ENCODE measurements at regions not wholly inside any gene's neighbourhood (a gene's known extent, or its start where the extent isn't known, plus 50 kb on each side); places are given as distances from the start of the nearest gene placed in this dataset.
A peak's percentile ranks its signal among the peaks of the same experiment; 100 is the strongest.

GRCh38 chr3:177743173-177743890 lies 546.0 kb upstream of the TBL1XR1 start:
- H3K4me1 ChIP-seq: peaks cover 54% of the 10 kb centered on the region
- no peak overlapping the region for H3K4me2 ChIP-seq (ENCODE audit: low read length)
- TF ChIP-seq CTCF (IDR thresholded peaks at IDR 0.05): no peak
- peaks cover 8% of the 10 kb centered on the region for H3K79me2 ChIP-seq
- H3K36me3 ChIP-seq (ENCODE audit: control insufficient read depth, insufficient read depth, low read length): no peaks in the 10 kb centered on the region
- H3K9ac ChIP-seq: no peak overlapping the region
- H3K27me3 ChIP-seq (ENCODE audit: control insufficient read depth, insufficient read depth, low read length): no peaks in the 10 kb centered on the region
- no peak overlapping the region for H2AFZ ChIP-seq
- no peak overlapping the region for H3K4me3 ChIP-seq (ENCODE audit: low read depth, low read length)
- no peaks in the 10 kb centered on the region for H3K9me3 ChIP-seq (ENCODE audit: control insufficient read depth, low read length)
- peak overlapping the region; percentile 84 for H3K27ac ChIP-seq

- H3K36me3 ChIP-seq (ENCODE audit: control insufficient read depth, insufficient read depth, low read length): no peaks in the 10 kb centered on the region
- no peaks in the 10 kb centered on the region for H3K27me3 ChIP-seq (ENCODE audit: control insufficient read depth, insufficient read depth, low read length)
- no peak overlapping the region for H3K4me3 ChIP-seq (ENCODE audit: low read depth, low read length)
- H3K27ac ChIP-seq: peak overlapping the region; percentile 84
- no peak for TF ChIP-seq CTCF (IDR thresholded peaks at IDR 0.05)
- H3K9me3 ChIP-seq (ENCODE audit: control insufficient read depth, low read length): no peaks in the 10 kb centered on the region
- H3K4me1 ChIP-seq: peaks cover 61% of the 10 kb centered on the region
- no peak overlapping the region for H2AFZ ChIP-seq
- peaks cover 16% of the 10 kb centered on the region for H3K79me2 ChIP-seq
- no peak overlapping the region for H3K9ac ChIP-seq
- H3K4me2 ChIP-seq (ENCODE audit: low read length): no peak overlapping the region
Observed at GRCh38 chr3:177744873-177745606, 547.8 kb upstream of the TBL1XR1 start.

- H3K27me3 ChIP-seq (ENCODE audit: control insufficient read depth, insufficient read depth, low read length): no peaks in the 10 kb centered on the region
- TF ChIP-seq CTCF (IDR thresholded peaks at IDR 0.05): no peak
- no peak overlapping the region for H3K9ac ChIP-seq
- no peak overlapping the region for H2AFZ ChIP-seq
- H3K9me3 ChIP-seq (ENCODE audit: control insufficient read depth, low read length): no peaks in the 10 kb centered on the region
- H3K27ac ChIP-seq: peak overlapping the region; percentile 84
- no peaks in the 10 kb centered on the region for H3K36me3 ChIP-seq (ENCODE audit: control insufficient read depth, insufficient read depth, low read length)
- no peak overlapping the region for H3K4me2 ChIP-seq (ENCODE audit: low read length)
- H3K79me2 ChIP-seq: peaks cover 16% of the 10 kb centered on the region
- H3K4me3 ChIP-seq (ENCODE audit: low read depth, low read length): no peak overlapping the region
- H3K4me1 ChIP-seq: peaks cover 56% of the 10 kb centered on the region
Observed at GRCh38 chr3:177745607-177746005, 548.3 kb upstream of the TBL1XR1 start.

GRCh38 chr3:177746337-177746933 lies 549.2 kb upstream of the TBL1XR1 start:
- no peaks in the 10 kb centered on the region for H3K9me3 ChIP-seq (ENCODE audit: control insufficient read depth, low read length)
- H3K4me3 ChIP-seq (ENCODE audit: low read depth, low read length): no peak overlapping the region
- TF ChIP-seq CTCF (IDR thresholded peaks at IDR 0.05): no peak
- H3K27ac ChIP-seq: peak overlapping the region; percentile 84
- H3K4me1 ChIP-seq: peaks cover 54% of the 10 kb centered on the region
- H3K9ac ChIP-seq: no peak overlapping the region
- H3K36me3 ChIP-seq (ENCODE audit: control insufficient read depth, insufficient read depth, low read length): no peaks in the 10 kb centered on the region
- no peak overlapping the region for H2AFZ ChIP-seq
- peaks cover 17% of the 10 kb centered on the region for H3K79me2 ChIP-seq
- no peak overlapping the region for H3K4me2 ChIP-seq (ENCODE audit: low read length)
- no peaks in the 10 kb centered on the region for H3K27me3 ChIP-seq (ENCODE audit: control insufficient read depth, insufficient read depth, low read length)
